Neural cell (in vitro differentiated cells): ENCODE measurements at regions not wholly inside any gene's neighbourhood (a gene's known extent, or its start where the extent isn't known, plus 50 kb on each side); places are given as distances from the start of the nearest gene placed in this dataset.

ENCODE experiments used
- H2AFZ ChIP-seq: fragments of 200-600, 300-800 bp; sonication (generic), shearing (Covaris generic); 2 replicates; pipeline ENCODE4 v1.6.0; 2014; ENCODE audit warnings: low read depth, mild to moderate bottlenecking, antibody characterized with exemption, low read length, moderate library complexity
- H3F3A ChIP-seq: fragments of 200-600 bp; shearing (Covaris generic); 2 replicates; pipeline ENCODE4 v1.6.1; 2016; ENCODE audit warnings: mild to moderate bottlenecking, moderate library complexity, mixed read lengths, antibody characterized with exemption, low read length; ENCODE audit not compliant: insufficient read depth, poor library complexity, severe bottlenecking
- H3K27ac ChIP-seq: fragments of 200-600, 300-800 bp; sonication (generic), shearing (Covaris generic); 2 replicates; pipeline ENCODE4 v1.5.1; 2014; ENCODE audit warnings: mild to moderate bottlenecking, low read length, moderate library complexity
- H3K27me3 ChIP-seq: fragments of 300-800, 200-600 bp; sonication (generic), shearing (Covaris generic); 2 replicates; pipeline ENCODE4 v1.6.0; 2014; ENCODE audit warnings: mild to moderate bottlenecking, low read depth, low read length, moderate library complexity; ENCODE audit not compliant: insufficient read depth
- H3K36me3 ChIP-seq: fragments of 300-800, 200-600 bp; sonication (generic), shearing (Covaris generic); 2 replicates; pipeline ENCODE4 v1.5.1; 2014; ENCODE audit warnings: mild to moderate bottlenecking, antibody characterized with exemption, low read length, moderate library complexity; ENCODE audit not compliant: insufficient read depth
- H3K4me2 ChIP-seq: fragments of 300-800, 200-600 bp; sonication (generic), shearing (Covaris generic); 2 replicates; pipeline ENCODE4 v1.6.0; 2014; ENCODE audit warnings: mild to moderate bottlenecking, low read length
- H3K4me3 ChIP-seq: fragments of 300-800, 200-600 bp; sonication (generic), shearing (Covaris generic); 2 replicates; pipeline ENCODE4 v1.5.1; 2014; ENCODE audit warnings: mild to moderate bottlenecking, low read length, moderate library complexity
- H3K79me2 ChIP-seq: fragments of 200-600 bp; shearing (Covaris generic); replicated peaks from 2 replicates; pipeline ENCODE4 v1.6.0; 2014; ENCODE audit warnings: mild to moderate bottlenecking, low read length, moderate library complexity; ENCODE audit not compliant: insufficient read depth
- H3K9ac ChIP-seq: fragments of 300-800, 200-600 bp; sonication (generic), shearing (Covaris generic); 2 replicates; pipeline ENCODE4 v1.6.1; 2016; ENCODE audit warnings: mild to moderate bottlenecking, low read length, mixed read lengths
- H3K9me2 ChIP-seq: fragments of 200-600 bp; shearing (Covaris generic); 2 replicates; pipeline ENCODE4 v1.6.1; 2016; ENCODE audit warnings: mild to moderate bottlenecking, low read length, mixed read lengths; ENCODE audit not compliant: insufficient read depth
- H3K9me3 ChIP-seq: fragments of 200-600, 300-800 bp; sonication (generic), shearing (Covaris generic); 2 replicates; pipeline ENCODE4 v1.6.1; 2016; ENCODE audit warnings: mild to moderate bottlenecking, mixed run types, low read length, moderate library complexity, mixed read lengths
- H4K20me1 ChIP-seq: fragments of 200-600 bp; shearing (Covaris generic); 2 replicates; pipeline ENCODE4 v1.6.1; 2016; ENCODE audit warnings: mild to moderate bottlenecking, mixed run types; ENCODE audit not compliant: insufficient read depth
- CTCF ChIP-seq: fragments of 450-650 bp; IDR thresholded peaks from 2 replicates; pipeline ENCODE4 v1.5.1; 2014; ENCODE audit warnings: antibody characterized with exemption, mild to moderate bottlenecking, moderate library complexity; ENCODE audit not compliant: poor library complexity, severe bottlenecking
- EP300 ChIP-seq: fragments of 450-650 bp; conservative IDR thresholded peaks from 2 replicates; pipeline ENCODE4 v1.6.1; 2014; ENCODE audit warnings: antibody characterized with exemption, mild to moderate bottlenecking, moderate library complexity; ENCODE audit not compliant: poor library complexity, severe bottlenecking
- EZH2 ChIP-seq: fragments of 200-600, 300-800 bp; shearing (Covaris generic), sonication (generic); IDR thresholded peaks from 2 replicates; pipeline ENCODE4 v1.6.1; 2014; ENCODE audit warnings: antibody characterized with exemption, low read length, borderline replicate concordance, mild to moderate bottlenecking; ENCODE audit not compliant: insufficient read depth, poor library complexity, severe bottlenecking
- MXI1 ChIP-seq: fragments of 450-650 bp; conservative IDR thresholded peaks from 2 replicates; pipeline ENCODE4 v1.6.1; 2014; ENCODE audit warnings: antibody characterized with exemption, mild to moderate bottlenecking; ENCODE audit not compliant: poor library complexity, severe bottlenecking
- POLR2AphosphoS5 ChIP-seq: IDR thresholded peaks from 2 replicates; pipeline ENCODE4 v1.6.1; 2012
- RAD21 ChIP-seq: fragments of 450-650 bp; conservative IDR thresholded peaks from 2 replicates; pipeline ENCODE4 v1.6.1; 2014; ENCODE audit warnings: antibody characterized with exemption, mild to moderate bottlenecking, moderate library complexity
- SMC3 ChIP-seq: fragments of 450-650 bp; conservative IDR thresholded peaks from 2 replicates; pipeline ENCODE4 v1.6.1; 2014; ENCODE audit warnings: antibody characterized with exemption, mild to moderate bottlenecking, moderate library complexity; ENCODE audit not compliant: poor library complexity
- TAF1 ChIP-seq: IDR thresholded peaks from 2 replicates; pipeline ENCODE4 v1.6.1; 2012; ENCODE audit warnings: low read depth
- TF ChIP-seq, protein P1 (sequence below): IDR thresholded peaks from 2 replicates; pipeline ENCODE4 v1.6.1; 2012; ENCODE audit warnings: borderline replicate concordance

DNA sequence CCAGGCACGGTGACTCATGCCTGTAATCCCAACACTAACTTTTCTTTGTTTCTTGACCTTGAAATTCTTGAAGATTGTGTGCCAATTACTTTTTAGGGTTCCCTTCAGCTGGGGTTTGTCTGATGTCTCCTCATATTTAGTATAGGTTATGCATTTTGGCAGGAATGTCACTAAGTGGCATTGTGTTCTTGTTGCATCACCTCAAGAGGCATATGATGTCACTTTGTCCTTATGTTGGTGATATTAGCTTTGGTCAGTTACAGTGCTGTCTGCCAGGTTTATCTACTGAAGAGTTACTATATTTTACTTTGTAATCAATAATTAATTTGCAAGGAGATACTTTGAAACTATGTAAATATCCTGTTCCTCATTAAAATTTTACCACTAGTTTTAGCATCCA is 61.0 kb upstream of the BTG1 start:
- no peak overlapping the region for H3K4me2 ChIP-seq
- H2AFZ ChIP-seq: no peak overlapping the region
- no peaks in the 10 kb centered on the region for H3F3A ChIP-seq
- no peaks in the 10 kb centered on the region for H3K79me2 ChIP-seq
- H4K20me1 ChIP-seq: no peaks in the 10 kb centered on the region
- H3K9me3 ChIP-seq: no peaks in the 10 kb centered on the region
- no peak for TF ChIP-seq RAD21
- no peak for TF ChIP-seq EP300
- no peak for TF ChIP-seq EZH2
- TF ChIP-seq TAF1: no peak
- TF ChIP-seq CTCF: no peak
- no peak for TF ChIP-seq MXI1
- no peak for TF ChIP-seq SMC3
- TF ChIP-seq, protein P1, sequence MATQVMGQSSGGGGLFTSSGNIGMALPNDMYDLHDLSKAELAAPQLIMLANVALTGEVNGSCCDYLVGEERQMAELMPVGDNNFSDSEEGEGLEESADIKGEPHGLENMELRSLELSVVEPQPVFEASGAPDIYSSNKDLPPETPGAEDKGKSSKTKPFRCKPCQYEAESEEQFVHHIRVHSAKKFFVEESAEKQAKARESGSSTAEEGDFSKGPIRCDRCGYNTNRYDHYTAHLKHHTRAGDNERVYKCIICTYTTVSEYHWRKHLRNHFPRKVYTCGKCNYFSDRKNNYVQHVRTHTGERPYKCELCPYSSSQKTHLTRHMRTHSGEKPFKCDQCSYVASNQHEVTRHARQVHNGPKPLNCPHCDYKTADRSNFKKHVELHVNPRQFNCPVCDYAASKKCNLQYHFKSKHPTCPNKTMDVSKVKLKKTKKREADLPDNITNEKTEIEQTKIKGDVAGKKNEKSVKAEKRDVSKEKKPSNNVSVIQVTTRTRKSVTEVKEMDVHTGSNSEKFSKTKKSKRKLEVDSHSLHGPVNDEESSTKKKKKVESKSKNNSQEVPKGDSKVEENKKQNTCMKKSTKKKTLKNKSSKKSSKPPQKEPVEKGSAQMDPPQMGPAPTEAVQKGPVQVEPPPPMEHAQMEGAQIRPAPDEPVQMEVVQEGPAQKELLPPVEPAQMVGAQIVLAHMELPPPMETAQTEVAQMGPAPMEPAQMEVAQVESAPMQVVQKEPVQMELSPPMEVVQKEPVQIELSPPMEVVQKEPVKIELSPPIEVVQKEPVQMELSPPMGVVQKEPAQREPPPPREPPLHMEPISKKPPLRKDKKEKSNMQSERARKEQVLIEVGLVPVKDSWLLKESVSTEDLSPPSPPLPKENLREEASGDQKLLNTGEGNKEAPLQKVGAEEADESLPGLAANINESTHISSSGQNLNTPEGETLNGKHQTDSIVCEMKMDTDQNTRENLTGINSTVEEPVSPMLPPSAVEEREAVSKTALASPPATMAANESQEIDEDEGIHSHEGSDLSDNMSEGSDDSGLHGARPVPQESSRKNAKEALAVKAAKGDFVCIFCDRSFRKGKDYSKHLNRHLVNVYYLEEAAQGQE: no peak
- no peak for TF ChIP-seq POLR2AphosphoS5
- H3K9me2 ChIP-seq: no peaks in the 10 kb centered on the region
- no peak overlapping the region for H3K9ac ChIP-seq
- H3K27me3 ChIP-seq: no peaks in the 10 kb centered on the region
- H3K27ac ChIP-seq: no peak overlapping the region
- no peak overlapping the region for H3K4me3 ChIP-seq
- H3K36me3 ChIP-seq: no peaks in the 10 kb centered on the region

- H3K36me3 ChIP-seq: no peaks in the 10 kb centered on the region
- no peaks in the 10 kb centered on the region for H3F3A ChIP-seq
- TF ChIP-seq EZH2 (no peak), RAD21 (no peak), MXI1 (no peak), SMC3 (no peak), TAF1 (no peak), EP300 (no peak)
- TF ChIP-seq, protein P1: no peak
- no peaks in the 10 kb centered on the region for H3K9me2 ChIP-seq
- no peaks in the 10 kb centered on the region for H3K9me3 ChIP-seq
- no peak overlapping the region for H3K27ac ChIP-seq
- H3K4me2 ChIP-seq: no peak overlapping the region
- no peak overlapping the region for H3K4me3 ChIP-seq
- H2AFZ ChIP-seq: no peak overlapping the region
- H3K79me2 ChIP-seq: no peaks in the 10 kb centered on the region
- no peaks in the 10 kb centered on the region for H3K27me3 ChIP-seq
- H3K9ac ChIP-seq: no peak overlapping the region
- no peaks in the 10 kb centered on the region for H4K20me1 ChIP-seq
Measured at GRCh38 chr12:92206011-92206410, 60.4 kb upstream of the BTG1 start.
